ENCODE measurements at regions not wholly inside any gene's neighbourhood (a gene's known extent, or its start where the extent isn't known, plus 50 kb on each side); places are given as distances from the start of the nearest gene placed in this dataset.

DNA sequence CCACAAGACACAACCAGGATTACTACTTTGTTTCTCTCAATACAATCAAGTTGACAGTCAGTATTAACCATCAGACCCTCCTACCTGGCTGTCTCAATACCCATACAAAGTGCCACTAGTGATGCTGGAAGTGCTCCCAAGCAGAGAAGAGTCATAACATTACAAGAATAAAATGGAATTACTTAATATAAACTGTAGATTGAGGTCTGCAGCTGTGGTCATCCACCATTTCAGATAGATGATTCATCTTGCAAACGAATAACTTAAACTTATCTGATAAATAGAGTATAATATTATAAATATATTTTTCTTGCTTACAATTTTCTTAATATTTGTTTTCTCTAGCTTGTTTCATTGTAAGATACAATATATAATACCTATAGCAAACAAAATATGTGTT is 1034.2 kb upstream of the PCDH10 start:
- TF ChIP-seq POLR2A (IDR thresholded peaks at IDR 0.05; ENCODE audit: low read depth, low read length) (no peak), TAF1 (IDR thresholded peaks at IDR 0.05; ENCODE audit: low read depth, low read length) (no peak), POLR2AphosphoS5 (IDR thresholded peaks at IDR 0.05; ENCODE audit: low read depth, low read length) (no peak), SPI1 (IDR thresholded peaks at IDR 0.05; ENCODE audit: low read depth, low read length) (no peak), PAX5 (IDR thresholded peaks at IDR 0.05; ENCODE audit: insufficient read depth, low read length, severe bottlenecking) (no peak), POU2F2 (IDR thresholded peaks at IDR 0.05; ENCODE audit: low read depth, low read length) (no peak)

Measured in GM12891 (cell line).